T follicular helper cell (primary cell): ENCODE measurements at regions not wholly inside any gene's neighbourhood (a gene's known extent, or its start where the extent isn't known, plus 50 kb on each side); places are given as distances from the start of the nearest gene placed in this dataset.

Experiments used
- DNase-seq: peaks from one replicate; pipeline ENCODE4 v3.0.0-alpha.2; 2020; ENCODE audit warnings: low read depth

DNA sequence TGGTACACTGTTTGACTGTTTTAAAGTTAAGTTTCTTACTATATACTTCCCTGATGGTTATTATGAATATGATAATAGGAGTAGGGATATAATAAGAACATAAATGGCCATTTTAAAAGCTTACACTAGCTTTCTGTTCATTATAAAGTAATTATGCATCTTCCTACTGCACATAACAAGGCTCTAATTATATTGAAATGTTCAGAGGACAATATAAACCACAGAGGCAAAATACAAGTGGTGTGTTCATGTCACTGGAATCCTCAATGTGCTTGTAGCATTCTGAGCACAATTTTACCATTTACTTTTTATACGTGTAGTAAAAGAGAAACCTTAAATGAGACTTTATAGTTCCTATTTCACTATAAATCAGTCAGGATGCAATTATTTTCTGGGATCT lies 268.3 kb downstream of the TMA16 start:
- no peak for DNase-seq

- DNase-seq = no peak
These were observed 270.1 kb downstream of the TMA16 start for GRCh38 chr4:163764569-163764968.

- no peak for DNase-seq
These were observed 273.5 kb downstream of the TMA16 start for GRCh38 chr4:163768014-163768413.

- DNase-seq = no peak
These were observed 277.7 kb downstream of the TMA16 start for GRCh38 chr4:163772238-163772637.

DNA sequence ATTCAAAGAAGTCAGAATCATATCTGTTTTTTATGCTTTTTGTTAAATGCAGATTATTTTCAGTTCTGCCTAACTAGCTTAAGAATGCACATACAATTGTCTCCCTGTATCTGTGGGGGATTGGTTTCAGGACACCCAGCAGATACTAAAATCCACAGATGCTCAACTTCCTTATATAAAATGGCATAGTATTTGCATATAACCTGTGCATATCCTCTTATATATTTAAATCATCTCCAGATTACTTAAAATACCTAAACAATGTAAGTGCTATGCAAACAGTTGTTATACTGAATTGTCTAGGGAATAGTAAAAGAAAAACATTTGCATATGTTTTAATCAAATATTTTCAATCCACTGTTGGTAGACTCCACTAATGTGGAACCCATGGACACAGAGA lies 279.4 kb downstream of the TMA16 start:
- DNase-seq = no peak

DNA sequence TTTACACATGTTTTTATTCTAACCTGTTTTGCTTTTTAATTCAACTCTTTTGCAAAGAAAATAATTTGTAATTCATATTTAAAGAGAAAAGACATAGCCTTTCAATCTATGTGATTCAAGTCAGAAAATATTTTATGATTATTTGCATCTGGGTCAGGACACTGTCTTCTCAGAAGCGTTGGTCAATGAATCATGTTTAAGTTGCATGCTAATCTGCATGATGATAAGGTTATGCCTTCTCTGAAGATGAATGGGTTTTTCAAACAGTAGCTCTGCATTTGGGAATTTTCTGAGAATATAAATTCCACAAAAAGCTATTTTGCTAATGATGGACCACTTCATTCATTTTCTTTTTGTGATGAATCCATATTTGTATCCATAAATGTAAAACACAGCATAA lies 282.5 kb downstream of the TMA16 start:
- DNase-seq = no peak

DNA sequence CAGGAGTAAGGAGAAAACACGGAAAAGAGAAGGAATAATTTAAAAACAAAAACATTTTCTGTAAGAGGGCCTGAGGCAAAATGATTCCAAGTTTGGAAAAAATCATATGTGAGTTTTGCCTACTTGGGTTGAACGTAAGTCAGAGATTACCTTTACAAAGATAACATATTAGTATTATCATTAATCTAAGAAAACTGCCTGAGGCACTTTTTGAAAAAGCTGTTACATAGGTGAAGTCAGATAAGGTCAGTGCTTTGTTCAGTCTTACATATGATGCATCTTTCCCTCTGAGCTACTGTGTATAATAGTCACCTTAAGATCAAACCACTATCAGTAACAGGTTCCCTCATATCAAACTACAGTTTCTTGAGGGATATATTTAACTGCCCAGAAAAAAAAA lies 287.2 kb downstream of the TMA16 start:
- DNase-seq = no peak

DNA sequence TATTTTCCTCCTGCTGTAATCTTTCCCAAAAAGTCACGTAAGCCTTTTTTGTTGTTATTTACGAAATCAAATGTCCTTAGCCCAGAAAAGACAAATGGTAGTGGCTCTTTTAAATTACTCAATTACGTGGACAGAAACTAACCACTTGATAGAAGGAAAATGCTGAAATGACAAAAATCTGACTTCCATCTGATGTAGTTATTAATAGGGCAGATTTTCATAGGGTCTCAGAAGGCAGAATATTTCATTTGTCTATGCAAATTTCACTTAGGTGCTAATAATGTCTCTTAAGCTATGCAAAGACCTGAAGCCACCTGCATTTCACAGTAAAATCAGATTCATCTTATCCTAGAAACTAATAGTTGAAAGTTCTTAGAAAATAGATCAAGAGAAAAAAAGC lies 295.7 kb downstream of the TMA16 start:
- no peak for DNase-seq

DNA sequence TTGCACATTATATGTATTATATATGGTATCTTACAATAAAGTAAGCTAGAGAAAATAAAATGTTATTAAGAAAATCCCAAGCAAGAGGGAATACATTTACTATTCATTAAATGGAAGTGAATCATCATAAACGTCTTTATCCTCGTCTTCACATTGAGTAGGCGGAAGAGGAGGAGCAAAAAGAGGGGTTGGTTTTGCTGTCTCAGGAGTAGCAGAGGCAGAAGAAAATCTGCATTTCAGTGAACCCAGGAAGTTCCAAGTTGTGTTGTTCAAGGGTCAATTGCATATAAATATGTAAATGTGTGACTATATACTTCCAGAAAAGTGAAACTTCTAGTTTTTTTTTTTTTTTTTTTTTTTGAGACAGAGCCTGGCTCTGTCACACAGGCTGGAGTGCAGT lies 301.4 kb downstream of the TMA16 start:
- DNase-seq = no peak

- DNase-seq = no peak
These were observed 309.5 kb downstream of the TMA16 start for GRCh38 chr4:163804001-163804400.

- no peak for DNase-seq
These were observed 312.2 kb downstream of the TMA16 start for GRCh38 chr4:163806653-163807052.

DNA sequence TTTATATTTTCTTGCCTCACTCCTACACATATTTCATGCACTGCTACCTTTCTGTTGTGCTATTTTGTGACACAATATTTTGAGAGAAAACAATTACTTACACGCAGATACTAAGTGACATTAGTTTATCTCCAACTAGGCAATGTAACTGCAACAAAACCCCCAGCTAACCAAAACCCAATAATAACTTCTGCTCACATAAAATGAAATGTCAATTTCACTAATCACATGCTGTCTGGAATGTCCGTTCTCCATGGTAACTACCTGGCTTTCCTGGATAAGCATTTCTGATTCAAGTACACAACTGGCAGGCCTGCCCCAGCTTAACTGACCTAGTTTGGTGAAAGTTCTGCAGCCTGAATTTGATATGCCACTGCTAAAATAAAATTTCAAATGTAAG lies 313.5 kb downstream of the TMA16 start:
- no peak for DNase-seq

GRCh38 chr4:163810755-163811154 lies 316.3 kb downstream of the TMA16 start:
- DNase-seq = no peak

- no peak for DNase-seq
These were observed 321.3 kb downstream of the TMA16 start for GRCh38 chr4:163815776-163816175.

GRCh38 chr4:163816494-163816893 lies 322.0 kb downstream of the TMA16 start:
- no peak for DNase-seq

DNA sequence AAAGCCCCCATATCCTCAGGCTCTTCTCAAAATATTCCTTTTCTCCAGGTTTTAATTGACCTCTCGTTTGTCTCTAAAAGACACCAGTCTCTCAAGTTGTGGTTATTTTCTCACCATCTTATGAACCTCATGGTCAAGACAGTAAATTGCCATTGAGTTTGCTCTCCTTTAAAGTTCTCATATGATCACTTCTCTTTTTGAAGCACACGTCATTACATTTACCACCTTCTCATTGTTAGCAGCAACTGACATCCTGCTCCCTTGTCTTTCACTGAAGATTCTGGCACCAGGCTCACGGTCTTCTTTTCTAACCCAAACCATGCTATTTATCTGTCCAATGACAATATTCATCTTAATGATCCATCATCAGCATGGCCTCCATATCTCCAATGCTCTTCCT lies 324.2 kb downstream of the TMA16 start:
- DNase-seq = no peak

DNA sequence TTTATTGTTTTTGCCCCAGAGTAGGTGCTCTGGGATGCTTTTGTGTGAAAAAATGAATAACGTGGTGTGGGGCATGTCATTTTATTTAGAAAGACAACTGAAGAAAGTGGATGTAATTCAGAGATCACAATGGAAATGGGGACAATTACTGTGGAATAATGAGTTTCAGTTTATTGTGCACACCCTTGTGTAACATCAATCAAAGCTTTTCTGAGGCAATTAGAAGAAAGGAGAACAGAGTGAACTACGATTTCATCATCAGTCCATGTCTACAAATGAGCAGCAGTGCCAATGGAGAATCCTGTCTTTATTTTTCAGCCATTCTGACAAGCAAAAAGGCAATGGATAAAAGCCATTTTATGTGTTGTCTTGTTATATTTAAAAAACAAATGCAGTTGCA lies 339.2 kb downstream of the TMA16 start:
- no peak for DNase-seq

GRCh38 chr4:163846008-163846407 lies 351.5 kb downstream of the TMA16 start:
- DNase-seq = no peak

DNA sequence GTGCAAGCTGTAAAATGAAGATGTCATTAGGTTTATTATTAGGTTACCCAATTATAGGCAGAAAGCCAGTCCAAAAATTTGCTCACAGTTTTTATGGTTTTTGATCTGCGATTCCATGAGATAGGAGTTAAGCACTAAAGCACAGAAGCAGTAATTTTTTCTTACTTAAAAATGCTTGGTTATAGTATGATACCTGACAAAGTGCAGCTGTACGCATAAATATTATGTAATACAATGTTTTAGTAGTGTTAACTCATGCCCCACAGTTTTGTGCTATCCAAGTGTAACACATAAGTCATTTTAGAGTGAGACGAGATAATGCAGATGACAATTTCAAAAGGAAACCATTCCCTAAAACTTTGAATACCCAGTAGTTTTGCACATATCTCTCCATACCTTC lies 357.8 kb downstream of the TMA16 start:
- DNase-seq = no peak

DNA sequence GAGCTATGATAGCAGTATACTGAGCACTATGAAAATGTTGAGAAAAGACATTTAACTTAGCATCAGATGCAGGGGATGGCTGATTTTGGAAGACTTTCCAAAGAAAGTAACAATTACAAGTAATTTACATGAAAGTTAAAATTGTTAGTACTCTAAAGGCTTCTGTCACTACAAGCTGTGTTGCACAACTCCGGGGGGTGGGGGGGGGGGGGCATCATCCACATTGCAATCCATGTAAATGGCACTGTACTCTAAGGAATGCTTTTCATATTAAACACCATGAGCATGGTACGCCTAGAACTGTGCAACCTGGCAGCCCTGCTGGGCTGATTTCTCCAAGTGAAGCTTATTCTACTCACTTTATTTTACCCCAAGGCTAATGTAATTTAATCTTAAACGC lies 363.4 kb downstream of the TMA16 start:
- no peak for DNase-seq

DNA sequence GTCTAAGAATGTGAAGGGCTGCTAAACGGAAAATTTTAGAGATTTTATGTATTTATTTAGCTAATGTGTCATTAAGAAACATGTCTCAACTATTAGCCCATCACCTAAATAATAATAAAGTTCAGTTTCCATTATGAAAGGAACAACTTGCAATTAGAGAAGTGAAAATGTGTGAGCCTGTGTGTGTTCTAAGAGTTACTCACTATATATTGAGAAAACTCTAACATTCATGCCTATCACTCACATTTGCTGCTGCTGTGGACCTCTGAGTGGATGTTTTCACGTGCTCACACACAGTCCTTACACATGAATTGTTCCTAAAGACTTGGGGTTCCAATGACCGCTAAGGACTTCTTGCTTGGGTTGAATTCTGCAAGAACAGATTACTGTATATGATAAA lies 364.0 kb downstream of the TMA16 start:
- DNase-seq = no peak

DNA sequence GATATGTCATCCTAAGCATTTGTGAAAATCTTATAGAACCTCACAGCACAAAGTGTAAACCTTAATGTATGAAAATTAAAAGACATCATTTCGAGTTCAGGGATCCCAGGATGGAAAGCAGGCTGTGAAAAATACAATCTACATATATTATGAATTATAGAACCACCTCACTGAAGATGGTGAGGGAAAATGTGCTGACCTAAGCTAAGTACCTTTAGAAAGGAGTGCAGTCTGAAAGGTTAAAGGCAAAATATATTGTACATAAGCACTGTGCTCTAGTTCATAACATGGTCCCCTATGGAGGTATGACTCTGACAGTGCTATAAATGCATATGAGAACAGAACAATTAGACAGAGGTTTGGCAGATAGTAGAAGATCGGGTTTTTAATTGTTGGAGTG lies 368.6 kb downstream of the TMA16 start:
- no peak for DNase-seq

- no peak for DNase-seq
These were observed 370.5 kb downstream of the TMA16 start for GRCh38 chr4:163865010-163865409.

GRCh38 chr4:163866728-163867315 lies 372.3 kb downstream of the TMA16 start:
- DNase-seq = no peak

GRCh38 chr4:163868445-163868844 lies 374.0 kb downstream of the TMA16 start:
- DNase-seq = no peak
